ENCODE measurements at regions not wholly inside any gene's neighbourhood (a gene's known extent, or its start where the extent isn't known, plus 50 kb on each side); places are given as distances from the start of the nearest gene placed in this dataset.

DNA sequence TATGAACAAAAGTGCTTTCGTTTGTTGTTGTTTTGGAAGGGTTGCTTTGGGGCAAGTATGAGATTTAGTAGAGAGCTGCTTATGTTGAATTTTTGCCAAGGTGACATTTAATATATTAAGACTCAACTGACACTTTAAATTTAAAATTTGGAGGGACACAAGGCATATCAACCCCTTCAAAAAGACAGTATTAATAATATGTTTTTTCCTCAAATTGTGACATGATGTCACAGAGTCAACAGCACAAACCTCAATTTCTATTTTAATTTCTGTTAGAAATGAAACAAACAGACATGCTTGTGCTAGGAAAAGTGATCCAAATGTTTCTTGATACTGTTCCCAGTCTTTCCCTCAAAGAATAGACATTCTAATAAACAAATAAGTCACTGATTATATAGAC lies 218.9 kb downstream of the CYRIA start:
- Histone ChIP-seq H3K36me3 (no peaks in the 10 kb centered on the region), H3K27ac (no peak overlapping the region), H3K4me3 (no peak overlapping the region), H3K27me3 (no peaks in the 10 kb centered on the region), H3K4me1 (no peaks in the 10 kb centered on the region), H3K9me3 (no peaks in the 10 kb centered on the region)
- 75 to 81% methylated on average over 1 of the region's 1 CpG for WGBS, 2 donors (ENCODE audit: low coverage in 1 of 2)
- no peak for TF ChIP-seq POLR2A (IDR thresholded peaks at IDR 0.05)
- TF ChIP-seq, protein P1, sequence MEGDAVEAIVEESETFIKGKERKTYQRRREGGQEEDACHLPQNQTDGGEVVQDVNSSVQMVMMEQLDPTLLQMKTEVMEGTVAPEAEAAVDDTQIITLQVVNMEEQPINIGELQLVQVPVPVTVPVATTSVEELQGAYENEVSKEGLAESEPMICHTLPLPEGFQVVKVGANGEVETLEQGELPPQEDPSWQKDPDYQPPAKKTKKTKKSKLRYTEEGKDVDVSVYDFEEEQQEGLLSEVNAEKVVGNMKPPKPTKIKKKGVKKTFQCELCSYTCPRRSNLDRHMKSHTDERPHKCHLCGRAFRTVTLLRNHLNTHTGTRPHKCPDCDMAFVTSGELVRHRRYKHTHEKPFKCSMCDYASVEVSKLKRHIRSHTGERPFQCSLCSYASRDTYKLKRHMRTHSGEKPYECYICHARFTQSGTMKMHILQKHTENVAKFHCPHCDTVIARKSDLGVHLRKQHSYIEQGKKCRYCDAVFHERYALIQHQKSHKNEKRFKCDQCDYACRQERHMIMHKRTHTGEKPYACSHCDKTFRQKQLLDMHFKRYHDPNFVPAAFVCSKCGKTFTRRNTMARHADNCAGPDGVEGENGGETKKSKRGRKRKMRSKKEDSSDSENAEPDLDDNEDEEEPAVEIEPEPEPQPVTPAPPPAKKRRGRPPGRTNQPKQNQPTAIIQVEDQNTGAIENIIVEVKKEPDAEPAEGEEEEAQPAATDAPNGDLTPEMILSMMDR (IDR thresholded peaks at IDR 0.05): no peak
- TF ChIP-seq POLR2AphosphoS5 (IDR thresholded peaks at IDR 0.05): no peak
- no peak for TF ChIP-seq EP300 (IDR thresholded peaks at IDR 0.05)
- ATAC-seq: no peak

DNA sequence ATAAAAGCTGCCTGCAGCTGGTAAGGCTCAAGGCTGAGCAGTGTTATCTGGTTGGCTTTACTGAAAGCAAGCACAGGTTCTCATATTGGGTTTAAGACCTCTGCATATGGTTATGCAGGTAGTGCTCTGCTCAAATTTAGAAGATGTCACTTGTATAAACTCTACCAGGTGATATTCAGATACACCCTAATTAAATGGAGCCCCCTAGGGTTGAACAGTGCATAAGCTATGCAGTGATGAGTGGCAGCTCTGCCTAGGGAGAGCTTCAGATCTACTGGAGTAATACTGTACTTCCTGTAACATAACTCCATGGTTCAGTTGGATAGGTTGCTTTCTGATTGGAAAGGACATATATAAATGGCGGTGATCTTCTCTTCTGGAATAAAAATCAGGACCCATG lies 222.7 kb downstream of the CYRIA start:
- no peaks in the 10 kb centered on the region for H3K9me3 ChIP-seq
- H3K4me1 ChIP-seq: no peaks in the 10 kb centered on the region
- H3K27ac ChIP-seq: no peak overlapping the region
- no peaks in the 10 kb centered on the region for H3K36me3 ChIP-seq
- no peak overlapping the region for H3K4me3 ChIP-seq
- WGBS, 2 donors (ENCODE audit: low coverage in 1 of 2): 89 to 100% methylated on average over 1 of the region's 1 CpG
- no peak for TF ChIP-seq EP300 (IDR thresholded peaks at IDR 0.05)
- TF ChIP-seq, protein P1 (IDR thresholded peaks at IDR 0.05): no peak
- TF ChIP-seq POLR2AphosphoS5 (IDR thresholded peaks at IDR 0.05): no peak
- TF ChIP-seq POLR2A (IDR thresholded peaks at IDR 0.05): no peak
- no peaks in the 10 kb centered on the region for H3K27me3 ChIP-seq
- ATAC-seq: no peak

DNA sequence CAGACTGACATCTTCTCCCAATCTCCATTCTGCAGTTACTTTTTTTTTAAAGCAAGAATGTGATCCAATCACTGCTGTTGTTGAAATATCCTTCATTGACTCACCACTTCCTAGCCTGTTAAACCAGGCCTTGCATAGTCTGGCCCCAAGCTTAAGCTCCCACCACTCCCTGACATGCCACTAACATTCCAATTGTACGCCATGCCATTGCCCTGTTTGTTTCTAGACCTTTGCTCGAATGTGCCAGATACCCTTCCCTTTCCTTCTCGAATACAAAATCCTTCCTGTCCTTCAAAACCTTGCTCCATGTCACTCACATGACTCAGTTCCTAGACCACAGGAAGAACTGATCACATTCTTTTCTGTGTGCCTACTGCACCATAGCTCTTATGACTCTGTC lies 224.2 kb downstream of the CYRIA start:
- TF ChIP-seq EP300 (IDR thresholded peaks at IDR 0.05): no peak
- TF ChIP-seq POLR2A (IDR thresholded peaks at IDR 0.05): no peak
- TF ChIP-seq POLR2AphosphoS5 (IDR thresholded peaks at IDR 0.05): no peak
- H3K27me3 ChIP-seq: no peaks in the 10 kb centered on the region
- H3K9me3 ChIP-seq: no peaks in the 10 kb centered on the region
- H3K36me3 ChIP-seq: no peaks in the 10 kb centered on the region
- H3K27ac ChIP-seq: no peak overlapping the region
- no peak overlapping the region for H3K4me3 ChIP-seq
- H3K4me1 ChIP-seq: no peaks in the 10 kb centered on the region
- no peak for ATAC-seq
- WGBS, 2 donors (ENCODE audit: low coverage in 1 of 2): 82 to 100% methylated on average over 1 to 3 of the region's 3 CpGs

DNA sequence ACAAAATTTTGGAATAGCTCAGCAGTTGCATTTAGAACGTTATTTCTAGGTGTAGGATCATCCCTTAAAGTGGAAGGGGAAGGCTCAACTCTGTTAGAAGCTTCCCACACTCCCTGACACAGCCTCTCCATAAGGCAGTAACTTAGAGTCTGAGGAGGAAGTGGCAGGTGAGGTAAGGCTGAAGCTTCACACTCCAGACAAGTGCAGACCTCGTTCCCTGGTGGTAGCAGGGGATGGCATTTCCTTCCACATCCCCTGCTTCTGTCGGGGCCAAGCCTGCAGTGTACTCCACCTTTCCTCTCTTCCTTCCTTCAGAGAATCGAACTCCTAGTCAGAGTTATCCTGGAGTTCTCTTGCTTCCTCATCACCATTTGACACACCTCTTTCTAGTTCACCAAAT lies 224.7 kb downstream of the CYRIA start:
- Histone ChIP-seq H3K36me3 (no peaks in the 10 kb centered on the region), H3K9me3 (no peaks in the 10 kb centered on the region), H3K27ac (no peak overlapping the region), H3K27me3 (no peaks in the 10 kb centered on the region), H3K4me1 (no peaks in the 10 kb centered on the region), H3K4me3 (no peak overlapping the region)
- ATAC-seq: no peak
- 39 to 48% methylated on average over 3 of the region's 4 CpGs for WGBS, 2 donors (ENCODE audit: low coverage in 1 of 2)
- TF ChIP-seq, protein P1 (IDR thresholded peaks at IDR 0.05): no peak
- TF ChIP-seq POLR2A (IDR thresholded peaks at IDR 0.05): no peak
- no peak for TF ChIP-seq POLR2AphosphoS5 (IDR thresholded peaks at IDR 0.05)
- TF ChIP-seq EP300 (IDR thresholded peaks at IDR 0.05): no peak

DNA sequence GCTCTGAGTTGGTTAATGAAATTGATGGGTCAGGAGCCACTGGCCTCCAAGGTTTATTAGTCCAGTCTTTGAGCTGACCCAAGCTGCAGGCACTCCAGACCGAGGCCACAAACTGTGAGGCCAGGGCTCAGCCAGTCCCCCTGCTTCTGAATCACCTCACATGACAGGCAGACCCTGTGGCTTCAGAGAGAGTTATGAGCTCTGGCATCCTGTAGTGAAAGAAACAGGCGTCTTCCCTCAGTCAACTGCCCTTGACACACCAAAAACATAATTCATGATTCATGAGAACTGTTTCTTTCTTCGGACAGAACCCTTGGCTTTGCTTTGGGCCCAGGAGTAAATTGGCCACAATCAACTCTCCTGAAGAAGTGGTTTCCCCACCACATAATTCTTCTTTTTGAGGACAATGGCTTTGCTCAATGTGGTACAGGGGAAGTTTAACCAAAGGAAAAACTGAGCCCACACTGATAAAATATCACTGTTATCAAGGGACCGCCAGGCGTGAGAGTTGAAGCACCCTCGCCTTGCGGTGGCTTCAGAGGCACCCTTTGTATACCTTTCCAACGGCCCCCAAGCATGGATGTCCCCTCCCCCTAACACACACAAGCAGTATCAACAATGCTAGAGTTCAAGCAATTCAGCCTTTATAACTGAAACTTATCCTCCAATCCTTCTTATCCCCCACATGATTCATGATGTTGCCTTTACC lies 226.9 kb downstream of the CYRIA start:
- Histone ChIP-seq H3K27ac (no peak overlapping the region), H3K4me1 (no peaks in the 10 kb centered on the region), H3K27me3 (no peaks in the 10 kb centered on the region), H3K36me3 (no peaks in the 10 kb centered on the region), H3K4me3 (no peak overlapping the region), H3K9me3 (no peaks in the 10 kb centered on the region)
- ATAC-seq: no peak
- WGBS, 2 donors (ENCODE audit: low coverage in 1 of 2): 26% methylated on average over 6 of the region's 8 CpGs; no CpG with 5 or more reads in 1 of the 2 donors
- TF ChIP-seq, protein P1 (IDR thresholded peaks at IDR 0.05): no peak
- TF ChIP-seq EP300 (IDR thresholded peaks at IDR 0.05) (no peak), POLR2A (IDR thresholded peaks at IDR 0.05) (no peak), POLR2AphosphoS5 (IDR thresholded peaks at IDR 0.05) (no peak)

Measured in gastroesophageal sphincter (tissue), 4 donors.